IgD-negative memory B cell (primary cell): ENCODE measurements at regions not wholly inside any gene's neighbourhood (a gene's known extent, or its start where the extent isn't known, plus 50 kb on each side); places are given as distances from the start of the nearest gene placed in this dataset.

Experiments used
- H3K27ac Mint-ChIP-seq, 3 donors: one replicate each; pipeline ENCODE4 v1.8.0; 2020 to 2022; ENCODE audit warnings: mild to moderate bottlenecking in 3 of 3, mixed read lengths in 3 of 3, moderate library complexity in 1 of 3
- H3K27me3 Mint-ChIP-seq: one replicate; pipeline ENCODE4 v1.8.0; 2021; ENCODE audit warnings: mixed read lengths
- H3K36me3 Mint-ChIP-seq: one replicate; pipeline ENCODE4 v1.8.0; 2020; ENCODE audit warnings: mild to moderate bottlenecking, mixed read lengths
- H3K4me1 Mint-ChIP-seq, 3 donors: one replicate each; pipeline ENCODE4 v1.8.0; 2020 to 2022; ENCODE audit warnings: mixed read lengths in 3 of 3, mild to moderate bottlenecking in 1 of 3
- H3K4me3 Mint-ChIP-seq, 4 donors: one replicate each; pipeline ENCODE4 v1.8.0; 2020 to 2022; ENCODE audit warnings: mild to moderate bottlenecking in 4 of 4, mixed read lengths in 4 of 4, moderate library complexity in 3 of 4
- H3K9me3 Mint-ChIP-seq, 3 donors: one replicate each; pipeline ENCODE4 v1.8.0; 2020 to 2021; ENCODE audit warnings: mixed read lengths in 3 of 3, mild to moderate bottlenecking in 1 of 3

- H3K27me3 Mint-ChIP-seq = peaks cover 36% of the 10 kb centered on the region
- no peak overlapping the region for H3K27ac Mint-ChIP-seq
- H3K4me1 Mint-ChIP-seq = peaks cover 0 to 3% (median 0%) of the 10 kb centered on the region in 3 donors
- H3K9me3 Mint-ChIP-seq = peaks cover 0 to 4% (median 2%) of the 10 kb centered on the region in 3 donors
- no peak overlapping the region for H3K4me3 Mint-ChIP-seq
- H3K36me3 Mint-ChIP-seq = peaks cover 1% of the 10 kb centered on the region
These were observed 74.7 kb downstream of the SDC1 start for GRCh38 chr2:20150110-20150706.

GRCh38 chr2:20149703-20150030 is 75.3 kb downstream of the SDC1 start:
- H3K27ac Mint-ChIP-seq = no peak overlapping the region
- peaks cover 0 to 4% (median 2%) of the 10 kb centered on the region in 3 donors for H3K9me3 Mint-ChIP-seq

GRCh38 chr2:20148923-20149702 is 75.8 kb downstream of the SDC1 start:
- peaks cover 1% of the 10 kb centered on the region for H3K36me3 Mint-ChIP-seq
- H3K27ac Mint-ChIP-seq = peak overlapping the region in 1 of 3 donors; percentile 32
- H3K9me3 Mint-ChIP-seq = peaks cover 0 to 4% (median 2%) of the 10 kb centered on the region in 3 donors
- H3K4me1 Mint-ChIP-seq = peaks cover 0 to 3% (median 0%) of the 10 kb centered on the region in 3 donors
- H3K4me3 Mint-ChIP-seq = no peak overlapping the region
- H3K27me3 Mint-ChIP-seq = peaks cover 30% of the 10 kb centered on the region

More at GRCh38 chr2:20149703-20150030, 75.3 kb downstream of the SDC1 start:
- H3K4me1 Mint-ChIP-seq = peaks cover 0 to 3% (median 0%) of the 10 kb centered on the region in 3 donors
- H3K4me3 Mint-ChIP-seq = no peak overlapping the region
- peaks cover 1% of the 10 kb centered on the region for H3K36me3 Mint-ChIP-seq
- peaks cover 33% of the 10 kb centered on the region for H3K27me3 Mint-ChIP-seq

GRCh38 chr2:20148426-20148922 is 76.5 kb downstream of the SDC1 start:
- Mint-ChIP-seq H3K9me3 (peaks cover 0 to 4% (median 2%) of the 10 kb centered on the region in 3 donors), H3K4me1 (peaks cover 0 to 3% (median 0%) of the 10 kb centered on the region in 3 donors), H3K27me3 (peaks cover 29% of the 10 kb centered on the region), H3K27ac (peak overlapping the region in 1 of 3 donors; percentile 32), H3K4me3 (no peak overlapping the region), H3K36me3 (peaks cover 1% of the 10 kb centered on the region)

GRCh38 chr2:20147351-20147750 is 77.6 kb downstream of the SDC1 start:
- H3K9me3 Mint-ChIP-seq = peaks cover 0 to 4% (median 0%) of the 10 kb centered on the region in 3 donors
- peaks cover 29% of the 10 kb centered on the region for H3K27me3 Mint-ChIP-seq
- peaks cover 0 to 3% (median 0%) of the 10 kb centered on the region in 3 donors for H3K4me1 Mint-ChIP-seq

GRCh38 chr2:20146401-20146800 is 78.5 kb downstream of the SDC1 start:
- H3K27me3 Mint-ChIP-seq = peaks cover 29% of the 10 kb centered on the region
- H3K4me3 Mint-ChIP-seq = no peak overlapping the region

More at GRCh38 chr2:20147351-20147750, 77.6 kb downstream of the SDC1 start:
- H3K36me3 Mint-ChIP-seq = peaks cover 1% of the 10 kb centered on the region
- H3K4me3 Mint-ChIP-seq = no peak overlapping the region
- no peak overlapping the region for H3K27ac Mint-ChIP-seq

GRCh38 chr2:20145497-20146193 is 79.3 kb downstream of the SDC1 start:
- Mint-ChIP-seq H3K4me3 (no peak overlapping the region), H3K4me1 (peaks cover 0 to 3% (median 0%) of the 10 kb centered on the region in 3 donors), H3K27me3 (peaks cover 26% of the 10 kb centered on the region), H3K36me3 (peaks cover 1% of the 10 kb centered on the region), H3K27ac (peak overlapping the region in 1 of 3 donors; percentile 75), H3K9me3 (peaks cover 0 to 4% (median 0%) of the 10 kb centered on the region in 3 donors)

More at GRCh38 chr2:20146401-20146800, 78.5 kb downstream of the SDC1 start:
- Mint-ChIP-seq H3K27ac (no peak overlapping the region), H3K36me3 (peaks cover 1% of the 10 kb centered on the region), H3K4me1 (peaks cover 0 to 3% (median 0%) of the 10 kb centered on the region in 3 donors), H3K9me3 (peaks cover 0 to 4% (median 0%) of the 10 kb centered on the region in 3 donors)

GRCh38 chr2:20144861-20145260 is 80.1 kb downstream of the SDC1 start:
- Mint-ChIP-seq H3K27ac (no peak overlapping the region), H3K36me3 (peaks cover under 1% of the 10 kb centered on the region), H3K4me3 (no peak overlapping the region), H3K4me1 (peaks cover 0 to 3% (median 0%) of the 10 kb centered on the region in 3 donors), H3K9me3 (peaks cover 0 to under 1% (median 0%) of the 10 kb centered on the region in 3 donors), H3K27me3 (peaks cover 20% of the 10 kb centered on the region)

GRCh38 chr2:20144196-20144595 is 80.7 kb downstream of the SDC1 start:
- no peak overlapping the region for H3K27ac Mint-ChIP-seq

GRCh38 chr2:20143263-20143662 is 81.7 kb downstream of the SDC1 start:
- Mint-ChIP-seq H3K4me3 (no peak overlapping the region), H3K4me1 (no peaks in the 10 kb centered on the region), H3K36me3 (no peaks in the 10 kb centered on the region), H3K9me3 (no peaks in the 10 kb centered on the region), H3K27ac (no peak overlapping the region), H3K27me3 (peaks cover 11% of the 10 kb centered on the region)

More at GRCh38 chr2:20144196-20144595, 80.7 kb downstream of the SDC1 start:
- no peak overlapping the region for H3K4me3 Mint-ChIP-seq
- no peaks in the 10 kb centered on the region for H3K36me3 Mint-ChIP-seq
- peaks cover 14% of the 10 kb centered on the region for H3K27me3 Mint-ChIP-seq
- no peaks in the 10 kb centered on the region for H3K9me3 Mint-ChIP-seq
- peaks cover 0 to 2% (median 0%) of the 10 kb centered on the region in 3 donors for H3K4me1 Mint-ChIP-seq

GRCh38 chr2:20141806-20142205 is 83.1 kb downstream of the SDC1 start:
- Mint-ChIP-seq H3K4me1 (no peaks in the 10 kb centered on the region), H3K27me3 (peaks cover 5% of the 10 kb centered on the region), H3K9me3 (no peaks in the 10 kb centered on the region), H3K36me3 (no peaks in the 10 kb centered on the region), H3K27ac (no peak overlapping the region), H3K4me3 (no peak overlapping the region)

- H3K27ac Mint-ChIP-seq = no peak overlapping the region
- no peaks in the 10 kb centered on the region for H3K9me3 Mint-ChIP-seq
- H3K4me3 Mint-ChIP-seq = no peak overlapping the region
- H3K27me3 Mint-ChIP-seq = no peaks in the 10 kb centered on the region
- H3K36me3 Mint-ChIP-seq = no peaks in the 10 kb centered on the region
- H3K4me1 Mint-ChIP-seq = no peaks in the 10 kb centered on the region
These were observed 83.7 kb downstream of the SDC1 start for GRCh38 chr2:20141056-20141762.

GRCh38 chr2:20140321-20141055 is 84.4 kb downstream of the SDC1 start:
- no peak overlapping the region for H3K4me3 Mint-ChIP-seq
- H3K36me3 Mint-ChIP-seq = no peaks in the 10 kb centered on the region
- no peaks in the 10 kb centered on the region for H3K27me3 Mint-ChIP-seq
- H3K4me1 Mint-ChIP-seq = no peaks in the 10 kb centered on the region
- no peaks in the 10 kb centered on the region for H3K9me3 Mint-ChIP-seq
- no peak overlapping the region for H3K27ac Mint-ChIP-seq
